Sigmoid colon (tissue), 6 donors: ENCODE measurements at regions not wholly inside any gene's neighbourhood (a gene's known extent, or its start where the extent isn't known, plus 50 kb on each side); places are given as distances from the start of the nearest gene placed in this dataset.
"Not testable (repeated sequence)": the region's sequence is repeated elsewhere in the genome, so short reads cannot be mapped to it uniquely, and the experiment has no call there.

Source experiments
- DNase-seq: peaks from one replicate; pipeline ENCODE4 v3.0.0-alpha.2; 2019
- H3K27ac ChIP-seq, 4 donors: fragments of 200-600 bp; sonication (generic); one replicate each; pipeline ENCODE4 v1.5.1; 2016 to 2019; ENCODE audit warnings: mild to moderate bottlenecking in 1 of 4
- H3K27me3 ChIP-seq, 3 donors: fragments of 200-600 bp; sonication (generic); one replicate each; pipeline ENCODE4 v1.5.1; 2019; ENCODE audit warnings: mild to moderate bottlenecking in 1 of 3
- H3K36me3 ChIP-seq, 4 donors: fragments of 200-600 bp; sonication (generic); one replicate each; pipeline ENCODE4 v1.5.1; 2016 to 2019
- H3K4me1 ChIP-seq, 4 donors: fragments of 200-600 bp; sonication (generic); one replicate each; pipeline ENCODE4 v1.5.1; 2017 to 2019
- H3K4me3 ChIP-seq, 4 donors: fragments of 200-600 bp; sonication (generic); one replicate each; pipeline ENCODE4 v1.5.1; 2017 to 2019; ENCODE audit warnings: mild to moderate bottlenecking in 2 of 4, moderate library complexity in 1 of 4
- H3K9me3 ChIP-seq, 4 donors: fragments of 200-600 bp in 3 of 4; sonication (generic) in 3 of 4; one replicate each; pipeline versions ENCODE4 v1.5.1 to v1.6.1; 2013 to 2019
- EP300 ChIP-seq, 4 donors: sonication (generic); formaldehyde crosslinking; IDR thresholded peaks; one replicate each; pipeline ENCODE4 v1.6.1; 2017; ENCODE audit warnings: antibody characterized with exemption in 4 of 4
- POLR2A ChIP-seq, 2 donors: fragments of 450-650 bp; IDR thresholded peaks; one replicate each; pipeline ENCODE4 v1.6.1; 2016; ENCODE audit warnings: antibody characterized with exemption in 2 of 2, mild to moderate bottlenecking in 2 of 2, moderate library complexity in 2 of 2
- POLR2AphosphoS5 ChIP-seq, 4 donors: sonication (generic); formaldehyde crosslinking; IDR thresholded peaks; one replicate each; pipeline ENCODE4 v1.6.1; 2017; ENCODE audit warnings: antibody characterized with exemption in 4 of 4
- WGBS, 2 donors: extraction: QIAGEN DNeasy Blood & Tissue Kit; methylation state at CpG; one replicate each; pipeline ENCODE4 v1.1.7; 2013; 5-methylcytosine and 5-hydroxymethylcytosine counted together
- intact Hi-C: fragments of 100-400 bp; cut with DNase I; formaldehyde crosslinking; loops from one replicate; pipeline ENCODE4 v1.15.1; 2023
- TF ChIP-seq, protein P1 (sequence below), 4 experiments: fragments of 450-650 bp in 3 of 4; fragments of 200-600 bp in 1 of 4; IDR thresholded peaks; one replicate each; pipeline ENCODE4 v1.5.1; 2016 to 2019; ENCODE audit warnings: antibody characterized with exemption in 4 of 4, mild to moderate bottlenecking in 3 of 4, moderate library complexity in 2 of 4
- donor health status: healthy with polysubstance abuse.
- donor health status: healthy.

DNA sequence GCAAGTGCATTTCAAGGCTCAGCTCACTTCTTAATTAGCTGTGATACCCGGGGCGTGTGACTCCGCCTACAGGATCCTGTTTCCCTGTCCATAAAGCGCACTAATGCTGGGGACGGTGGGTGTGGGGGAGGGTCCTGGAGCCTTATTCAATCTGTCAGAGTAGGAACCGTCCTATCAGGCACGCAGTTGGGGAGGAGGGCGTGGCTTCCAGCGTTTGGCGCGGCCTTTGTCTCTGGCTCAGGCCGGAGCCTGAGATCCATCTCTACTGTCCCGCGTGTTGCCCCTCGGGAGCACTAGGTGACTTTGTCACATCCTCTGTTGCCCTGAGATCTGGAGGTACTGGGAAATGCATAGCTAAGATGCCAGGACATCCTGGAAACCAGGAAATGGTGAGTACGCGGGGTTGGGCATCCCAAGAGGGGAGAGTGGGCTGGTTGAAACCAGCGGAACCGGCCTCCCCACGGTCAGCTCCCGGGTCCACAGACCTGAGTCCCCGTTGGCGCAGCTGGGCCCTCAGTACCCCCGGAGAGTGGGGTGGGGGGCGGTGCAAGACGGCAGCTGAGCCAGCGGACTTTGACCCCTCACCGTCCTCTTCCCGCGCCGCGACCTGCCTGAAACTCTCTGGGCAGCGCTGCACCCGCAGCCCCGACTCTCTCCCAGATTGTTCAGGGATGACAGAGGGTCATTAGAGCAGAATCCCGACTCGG is 104.4 kb upstream of the ZNF92 start:
- no peak overlapping the region for H3K27ac ChIP-seq
- peaks cover 10 to 58% (median 22%) of the 10 kb centered on the region in 3 donors for H3K27me3 ChIP-seq
- intact Hi-C loops, result no loop called here
- 2 to 7% methylated on average over 37 of the region's 37 CpGs for WGBS, 2 donors
- TF ChIP-seq POLR2AphosphoS5 (IDR thresholded peaks at IDR 0.05), result no peak
- TF ChIP-seq, protein P1, sequence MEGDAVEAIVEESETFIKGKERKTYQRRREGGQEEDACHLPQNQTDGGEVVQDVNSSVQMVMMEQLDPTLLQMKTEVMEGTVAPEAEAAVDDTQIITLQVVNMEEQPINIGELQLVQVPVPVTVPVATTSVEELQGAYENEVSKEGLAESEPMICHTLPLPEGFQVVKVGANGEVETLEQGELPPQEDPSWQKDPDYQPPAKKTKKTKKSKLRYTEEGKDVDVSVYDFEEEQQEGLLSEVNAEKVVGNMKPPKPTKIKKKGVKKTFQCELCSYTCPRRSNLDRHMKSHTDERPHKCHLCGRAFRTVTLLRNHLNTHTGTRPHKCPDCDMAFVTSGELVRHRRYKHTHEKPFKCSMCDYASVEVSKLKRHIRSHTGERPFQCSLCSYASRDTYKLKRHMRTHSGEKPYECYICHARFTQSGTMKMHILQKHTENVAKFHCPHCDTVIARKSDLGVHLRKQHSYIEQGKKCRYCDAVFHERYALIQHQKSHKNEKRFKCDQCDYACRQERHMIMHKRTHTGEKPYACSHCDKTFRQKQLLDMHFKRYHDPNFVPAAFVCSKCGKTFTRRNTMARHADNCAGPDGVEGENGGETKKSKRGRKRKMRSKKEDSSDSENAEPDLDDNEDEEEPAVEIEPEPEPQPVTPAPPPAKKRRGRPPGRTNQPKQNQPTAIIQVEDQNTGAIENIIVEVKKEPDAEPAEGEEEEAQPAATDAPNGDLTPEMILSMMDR (IDR thresholded peaks at IDR 0.05), result no peak
- no peak for TF ChIP-seq EP300 (IDR thresholded peaks at IDR 0.05)
- no peak for TF ChIP-seq POLR2A (IDR thresholded peaks at IDR 0.05)
- no peaks in the 10 kb centered on the region for H3K36me3 ChIP-seq
- H3K9me3 ChIP-seq, result peaks cover 0 to 4% (median under 1%) of the 10 kb centered on the region in 4 donors
- H3K4me3 ChIP-seq, result peak overlapping the region in 3 of 4 donors; percentile 9 to 40 (median 31)
- no peak for DNase-seq
- H3K4me1 ChIP-seq, result peaks cover 0 to 13% (median 10%) of the 10 kb centered on the region in 4 donors

DNA sequence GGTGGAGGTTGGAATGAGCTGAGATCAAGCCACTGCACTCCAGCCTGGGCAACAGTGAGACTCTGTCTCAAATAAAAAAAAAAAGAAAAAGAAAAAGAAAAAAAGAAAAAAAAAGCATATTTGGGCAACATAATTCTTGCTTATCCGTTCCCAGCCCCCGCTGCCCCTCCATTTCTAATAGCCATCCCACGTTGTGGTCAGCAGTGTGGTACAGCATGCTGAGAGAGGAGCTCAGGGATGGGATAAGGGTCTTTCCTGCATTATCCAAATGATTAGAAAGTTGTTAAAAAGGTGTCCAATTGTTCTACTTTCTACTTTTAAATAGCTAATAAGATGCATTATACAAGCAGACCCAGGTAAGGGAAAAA is 104.9 kb upstream of the ZNF92 start:
- H3K27me3 ChIP-seq, result peaks cover 10 to 54% (median 21%) of the 10 kb centered on the region in 3 donors
- no peak for DNase-seq
- no peak overlapping the region for H3K27ac ChIP-seq

DNA sequence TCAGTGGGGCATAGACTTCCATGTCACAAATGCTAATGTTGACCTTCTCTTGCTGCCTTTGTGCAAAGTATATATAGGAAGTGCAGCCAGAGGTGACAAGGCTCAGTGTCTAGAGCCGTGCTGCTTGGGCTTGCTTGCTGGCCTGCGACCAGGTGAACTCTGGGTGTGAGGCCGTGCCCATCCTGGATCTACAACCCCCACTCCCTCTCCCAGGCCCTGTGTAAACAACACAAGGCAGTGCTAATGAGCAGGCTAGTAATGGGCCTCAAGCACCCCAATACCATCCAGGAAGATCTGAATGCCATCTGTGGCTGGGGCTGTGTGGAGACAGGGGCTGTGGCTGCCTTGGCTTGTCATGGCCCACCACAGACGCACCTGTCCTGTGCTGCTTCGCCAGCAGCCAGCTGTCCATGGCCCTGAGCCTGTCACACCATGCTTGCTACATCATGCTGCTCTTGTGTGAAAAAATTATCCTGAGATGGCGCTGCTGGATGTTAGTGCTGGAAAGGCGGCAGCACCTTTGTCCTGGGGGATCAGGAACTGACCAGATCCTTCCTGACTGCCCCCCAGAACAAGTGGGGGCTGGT is 107.6 kb upstream of the ZNF92 start:
- WGBS, 2 donors, result 65 to 77% methylated on average over 7 of the region's 7 CpGs
- Histone ChIP-seq H3K4me1 (peaks cover 0 to 13% (median 10%) of the 10 kb centered on the region in 4 donors), H3K4me3 (no peak overlapping the region), H3K9me3 (no peaks in the 10 kb centered on the region), H3K27me3 (peaks cover 10 to 27% (median 15%) of the 10 kb centered on the region in 3 donors), H3K36me3 (no peaks in the 10 kb centered on the region), H3K27ac (no peak overlapping the region)
- intact Hi-C loops, result no loop called here
- TF ChIP-seq POLR2AphosphoS5 (IDR thresholded peaks at IDR 0.05) (no peak), POLR2A (IDR thresholded peaks at IDR 0.05) (no peak), EP300 (IDR thresholded peaks at IDR 0.05) (no peak)
- TF ChIP-seq, protein P1 (IDR thresholded peaks at IDR 0.05), result no peak
- no peak for DNase-seq

More for the DNA sequence above, 104.9 kb upstream of the ZNF92 start:
- TF ChIP-seq POLR2A (IDR thresholded peaks at IDR 0.05), result no peak
- TF ChIP-seq, protein P1 (IDR thresholded peaks at IDR 0.05), result no peak
- TF ChIP-seq POLR2AphosphoS5 (IDR thresholded peaks at IDR 0.05), result no peak
- no peak for TF ChIP-seq EP300 (IDR thresholded peaks at IDR 0.05)
- peaks cover 0 to 13% (median 10%) of the 10 kb centered on the region in 4 donors for H3K4me1 ChIP-seq
- H3K4me3 ChIP-seq, result no peak overlapping the region
- H3K9me3 ChIP-seq, result peaks cover 0 to 3% (median under 1%) of the 10 kb centered on the region in 4 donors
- no peaks in the 10 kb centered on the region for H3K36me3 ChIP-seq
- 43 to 63% methylated on average over 3 of the region's 3 CpGs for WGBS, 2 donors
- intact Hi-C loops, result no loop called here

DNA sequence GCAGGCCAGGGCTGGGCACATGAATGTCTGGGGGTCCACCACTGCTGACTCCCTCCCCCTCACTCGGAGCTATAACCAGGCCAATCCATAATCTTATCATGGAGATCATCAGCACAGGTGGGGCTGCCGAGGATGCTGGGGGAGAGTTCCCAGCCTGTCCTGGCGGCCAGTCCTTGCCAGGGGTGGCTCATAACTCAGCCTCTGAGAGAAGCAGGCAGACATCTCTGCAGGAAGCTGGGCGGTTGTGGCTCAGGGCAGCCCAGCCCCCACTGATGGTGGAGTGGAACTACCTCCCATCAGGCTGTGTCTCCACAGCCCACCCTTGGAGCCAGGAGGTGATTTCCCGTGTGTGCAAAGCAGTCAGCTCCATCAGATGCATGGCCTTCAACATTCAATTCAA is 109.4 kb upstream of the ZNF92 start:
- TF ChIP-seq EP300 (IDR thresholded peaks at IDR 0.05), result no peak
- TF ChIP-seq POLR2A (IDR thresholded peaks at IDR 0.05), result no peak
- no peak for TF ChIP-seq POLR2AphosphoS5 (IDR thresholded peaks at IDR 0.05)
- TF ChIP-seq, protein P1 (IDR thresholded peaks at IDR 0.05), result no peak

DNA sequence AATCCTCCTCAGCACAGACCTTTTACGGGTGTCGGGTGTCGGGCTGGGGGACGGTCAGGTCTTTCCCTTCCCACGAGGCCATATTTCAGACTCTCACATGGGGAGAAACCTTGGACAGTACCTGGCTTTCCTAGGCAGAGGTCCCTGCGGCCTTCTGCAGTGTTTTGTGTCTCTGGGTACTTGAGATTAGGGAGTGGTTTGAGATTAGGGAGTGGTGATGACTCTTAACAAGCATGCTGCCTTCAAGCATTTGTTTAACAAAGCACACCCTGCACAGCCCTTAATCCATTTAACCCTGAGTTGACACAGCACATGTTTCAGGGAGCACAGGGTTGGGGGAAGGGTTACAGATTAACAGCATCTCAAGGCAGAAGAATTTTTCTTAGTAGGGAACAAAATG is 113.0 kb upstream of the ZNF92 start:
- H3K27ac ChIP-seq, H3K9me3 ChIP-seq, H3K36me3 ChIP-seq, H3K4me1 ChIP-seq, H3K4me3 ChIP-seq, H3K27me3 ChIP-seq, DNase-seq, intact Hi-C loops: not testable (repeated sequence)
- WGBS, 2 donors, result 22 to 24% methylated on average over 4 to 6 of the region's 6 CpGs

More for the DNA sequence above, 109.4 kb upstream of the ZNF92 start:
- peaks cover 0 to 5% (median 3%) of the 10 kb centered on the region in 4 donors for H3K4me1 ChIP-seq
- 70 to 88% methylated on average over 5 of the region's 5 CpGs for WGBS, 2 donors
- H3K4me3 ChIP-seq, result no peak overlapping the region
- intact Hi-C loops, result no loop called here
- no peaks in the 10 kb centered on the region for H3K36me3 ChIP-seq
- DNase-seq, result no peak
- no peaks in the 10 kb centered on the region for H3K9me3 ChIP-seq
- H3K27me3 ChIP-seq, result peaks cover under 1 to 9% (median 2%) of the 10 kb centered on the region in 3 donors
- H3K27ac ChIP-seq, result no peak overlapping the region

DNA sequence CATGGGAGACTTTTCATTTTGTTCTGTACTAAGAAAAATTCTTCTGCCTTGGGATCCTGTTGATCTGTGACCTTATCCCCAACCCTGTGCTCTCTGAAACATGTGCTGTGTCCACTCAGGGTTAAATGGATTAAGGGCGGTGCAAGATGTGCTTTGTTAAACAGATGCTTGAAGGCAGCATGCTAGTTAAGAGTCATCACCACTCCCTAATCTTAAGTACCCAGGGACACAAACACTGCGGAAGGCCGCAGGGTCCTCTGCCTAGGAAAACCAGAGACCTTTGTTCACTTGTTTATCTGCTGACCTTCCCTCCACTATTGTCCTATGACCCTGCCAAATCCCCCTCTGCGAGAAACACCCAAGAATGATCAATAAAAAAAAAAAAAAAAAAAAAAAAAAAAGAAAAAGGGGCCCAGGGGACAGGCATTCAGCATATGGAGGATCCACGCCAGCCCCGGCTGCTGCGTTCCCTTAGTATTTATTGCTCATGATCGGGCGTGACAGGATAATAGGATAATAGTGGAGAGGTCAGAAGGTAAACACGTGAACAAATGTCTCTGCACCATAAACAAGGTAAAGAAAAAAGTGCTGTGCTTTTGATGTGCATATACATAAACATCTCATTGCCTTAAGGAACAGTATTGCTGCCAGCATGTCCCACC is 113.7 kb upstream of the ZNF92 start:
- WGBS, 2 donors, result 44 to 48% methylated on average over 7 to 8 of the region's 10 CpGs
- H3K9me3 ChIP-seq, H3K4me3 ChIP-seq, intact Hi-C loops, H3K36me3 ChIP-seq, H3K4me1 ChIP-seq, H3K27ac ChIP-seq, H3K27me3 ChIP-seq, DNase-seq: not testable (repeated sequence)
